ENCODE measurements at regions not wholly inside any gene's neighbourhood (a gene's known extent, or its start where the extent isn't known, plus 50 kb on each side); places are given as distances from the start of the nearest gene placed in this dataset.

DNA sequence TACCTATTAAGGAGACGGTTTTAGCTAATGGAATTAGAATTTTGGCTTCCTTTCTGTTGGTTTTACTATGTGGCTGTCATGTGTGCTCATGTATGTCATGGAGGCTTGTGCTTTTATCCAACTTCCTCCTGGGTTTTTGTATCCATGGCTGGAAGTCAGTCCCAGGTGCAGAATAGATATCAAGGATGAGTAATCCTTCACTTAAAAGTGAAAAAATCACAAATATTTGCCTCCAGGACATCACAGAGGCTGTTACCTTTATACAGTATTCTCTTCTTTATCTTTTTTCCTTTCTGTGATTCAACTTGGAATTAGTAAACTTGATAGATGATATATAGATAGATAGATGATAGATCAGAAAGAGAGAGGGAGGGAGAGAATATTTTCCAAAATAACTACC, 706.8 kb downstream of the GALC start:
- ATAC-seq (no peak), DNase-seq (no peak)
- TF ChIP-seq CTCF (IDR thresholded peaks at IDR 0.05) (no peak), POLR2A (IDR thresholded peaks at IDR 0.05) (no peak)
- Histone ChIP-seq H3K27ac (no peak overlapping the region), H3K4me3 (no peak overlapping the region), H3K4me1 (no peaks in the 10 kb centered on the region), H3K27me3 (no peaks in the 10 kb centered on the region), H3K36me3 (no peaks in the 10 kb centered on the region), H3K9me3 (no peaks in the 10 kb centered on the region)
- WGBS (ENCODE audit: insufficient coverage, low coverage, low lambda C conversion rate, missing lambda C conversion rate) = 20% methylated on average over 1 of the region's 1 CpG
- intact Hi-C loops (cut with DNase I) = no loop called here

GRCh38 chr14:87285506-87285905, 707.5 kb downstream of the GALC start:
- intact Hi-C loops (cut with DNase I) = no loop called here
- Histone ChIP-seq H3K27ac (no peak overlapping the region), H3K27me3 (no peaks in the 10 kb centered on the region), H3K9me3 (no peaks in the 10 kb centered on the region), H3K4me3 (no peak overlapping the region), H3K36me3 (no peaks in the 10 kb centered on the region), H3K4me1 (no peaks in the 10 kb centered on the region)
- no peak for TF ChIP-seq CTCF (IDR thresholded peaks at IDR 0.05)
- no peak for TF ChIP-seq POLR2A (IDR thresholded peaks at IDR 0.05)
- WGBS (ENCODE audit: insufficient coverage, low coverage, low lambda C conversion rate, missing lambda C conversion rate) = 56% methylated on average over 2 of the region's 2 CpGs
- DNase-seq (no peak), ATAC-seq (no peak)

GRCh38 chr14:87283547-87283946, 709.4 kb downstream of the GALC start:
- H3K9me3 ChIP-seq = no peaks in the 10 kb centered on the region
- no peaks in the 10 kb centered on the region for H3K4me1 ChIP-seq
- DNase-seq (no peak), ATAC-seq (no peak)
- intact Hi-C loops (cut with DNase I) = no loop called here
- H3K36me3 ChIP-seq = no peaks in the 10 kb centered on the region
- H3K27ac ChIP-seq = no peak overlapping the region
- TF ChIP-seq CTCF (IDR thresholded peaks at IDR 0.05) = no peak
- TF ChIP-seq POLR2A (IDR thresholded peaks at IDR 0.05) = no peak
- no peak overlapping the region for H3K4me3 ChIP-seq
- WGBS (ENCODE audit: insufficient coverage, low coverage, low lambda C conversion rate, missing lambda C conversion rate) = 91% methylated on average over 5 of the region's 5 CpGs
- H3K27me3 ChIP-seq = no peaks in the 10 kb centered on the region

GRCh38 chr14:87282266-87282665, 710.7 kb downstream of the GALC start:
- Histone ChIP-seq H3K4me1 (no peaks in the 10 kb centered on the region), H3K27ac (no peak overlapping the region), H3K9me3 (no peaks in the 10 kb centered on the region), H3K36me3 (no peaks in the 10 kb centered on the region), H3K4me3 (no peak overlapping the region), H3K27me3 (no peaks in the 10 kb centered on the region)
- WGBS (ENCODE audit: insufficient coverage, low coverage, low lambda C conversion rate, missing lambda C conversion rate) = 71% methylated on average over 5 of the region's 5 CpGs
- intact Hi-C loops (cut with DNase I) = no loop called here
- TF ChIP-seq CTCF (IDR thresholded peaks at IDR 0.05) (no peak), POLR2A (IDR thresholded peaks at IDR 0.05) (no peak)
- ATAC-seq (no peak), DNase-seq (no peak)

- no peak for TF ChIP-seq CTCF (IDR thresholded peaks at IDR 0.05)
- TF ChIP-seq POLR2A (IDR thresholded peaks at IDR 0.05) = no peak
- intact Hi-C loops (cut with DNase I) = no loop called here
- no peak for ATAC-seq
- Histone ChIP-seq H3K9me3 (no peaks in the 10 kb centered on the region), H3K4me3 (no peak overlapping the region), H3K4me1 (no peaks in the 10 kb centered on the region), H3K27ac (no peak overlapping the region), H3K27me3 (no peaks in the 10 kb centered on the region), H3K36me3 (no peaks in the 10 kb centered on the region)
- WGBS (ENCODE audit: insufficient coverage, low coverage, low lambda C conversion rate, missing lambda C conversion rate) = 61% methylated on average over 2 of the region's 2 CpGs
- no peak for DNase-seq
These were observed 714.6 kb downstream of the GALC start for GRCh38 chr14:87278415-87278814.

Measured in right lobe of liver (tissue), 6 donors.